ENCODE measurements at regions not wholly inside any gene's neighbourhood (a gene's known extent, or its start where the extent isn't known, plus 50 kb on each side); places are given as distances from the start of the nearest gene placed in this dataset.

- DNase-seq = peak; percentile 17
- peaks cover 3 to 7% of the 10 kb centered on the region in 2 experiments; a peak in 3 of 4 replicates for H3K4me1 Mint-ChIP-seq
- H4K20me1 ChIP-seq (ENCODE audit: control insufficient read depth, insufficient read depth, insufficient read length) = no peaks in the 10 kb centered on the region
- H3T11ph ChIP-seq (ENCODE audit: low read length) = no peak overlapping the region
- H3K4ac ChIP-seq (ENCODE audit: low read depth, low read length) = no peak overlapping the region
- H3K27me3 Mint-ChIP-seq (ENCODE audit: low read depth) = peaks cover 23% of the 10 kb centered on the region
- H2AFZ ChIP-seq (ENCODE audit: low read length) = no peak overlapping the region
- H2BK15ac ChIP-seq (ENCODE audit: low read depth, low read length) = no peak overlapping the region
- H3K9me3 ChIP-seq (ENCODE audit: control insufficient read depth, low read depth, low read length) = no peaks in the 10 kb centered on the region
- H3K27ac Mint-ChIP-seq = no peak overlapping the region
- no peak for TF ChIP-seq CTCF (conservative IDR thresholded peaks at IDR 0.05)
- no peak overlapping the region for H2BK5ac ChIP-seq (ENCODE audit: insufficient read length, low read length)
- no peak overlapping the region for H2AK5ac ChIP-seq (ENCODE audit: insufficient read length, low read length)
- no peak overlapping the region for H4K5ac ChIP-seq (ENCODE audit: insufficient read length, low read depth, low read length)
- no peak overlapping the region for H3K56ac ChIP-seq (ENCODE audit: insufficient read length, low read depth, low read length)
- no peak overlapping the region for H2BK12ac ChIP-seq (ENCODE audit: insufficient read length, low read depth, low read length)
- H3K79me1 ChIP-seq (ENCODE audit: insufficient read depth, low read depth, low read length, poor library complexity, severe bottlenecking) = no peaks in the 10 kb centered on the region
- no peak overlapping the region for H3K27ac ChIP-seq (ENCODE audit: insufficient read length, low read depth, low read length)
- H4K91ac ChIP-seq (ENCODE audit: insufficient read length, low read depth, low read length) = no peak overlapping the region
- no peak overlapping the region for H2BK120ac ChIP-seq (ENCODE audit: low read depth, low read length, poor library complexity, severe bottlenecking)
- H3K9me3 Mint-ChIP-seq = no peaks in the 10 kb centered on the region
- no peak overlapping the region for H4K8ac ChIP-seq (replicated peaks; ENCODE audit: insufficient read length, low read depth, low read length)
- H3K4me3 Mint-ChIP-seq = no peak overlapping the region
- H3K27me3 ChIP-seq (ENCODE audit: insufficient read depth, low read length) = no peaks in the 10 kb centered on the region
- WGBS (ENCODE audit: extremely low coverage, insufficient read length, low lambda C conversion rate) = no CpG with 5 or more reads among the region's 13 CpGs
- no peak overlapping the region; the same call in 1 of the 2 replicates for H3K14ac ChIP-seq (ENCODE audit: insufficient read depth, low read length)
- no peak overlapping the region for H3K9ac ChIP-seq (ENCODE audit: extremely low read depth, insufficient read length, low read length)
- H3K18ac ChIP-seq (ENCODE audit: insufficient read length, low read depth, low read length) = no peak overlapping the region
- H3K4me1 ChIP-seq (ENCODE audit: insufficient read depth, low read length) = no peaks in the 10 kb centered on the region
- no peaks in the 10 kb centered on the region for H3K23me2 ChIP-seq (ENCODE audit: insufficient read length, low read depth, low read length, poor library complexity, severe bottlenecking)
- no peak overlapping the region for H3K4me2 ChIP-seq (ENCODE audit: insufficient read depth, insufficient read length, low read length)
- no peak overlapping the region for H3K23ac ChIP-seq (ENCODE audit: insufficient read length, low read depth, low read length)
- H3K79me2 ChIP-seq (ENCODE audit: insufficient read depth, low read length) = no peaks in the 10 kb centered on the region
- no peaks in the 10 kb centered on the region for H3K36me3 Mint-ChIP-seq (ENCODE audit: insufficient read depth in 1 of 3, low read depth in 3 of 3)
- H2BK20ac ChIP-seq (ENCODE audit: low read depth, low read length, poor library complexity, severe bottlenecking) = no peak overlapping the region
These were observed 62.9 kb upstream of the PRR23C start for GRCh38 chr3:139107424-139108252.
